ENCODE measurements at regions not wholly inside any gene's neighbourhood (a gene's known extent, or its start where the extent isn't known, plus 50 kb on each side); places are given as distances from the start of the nearest gene placed in this dataset.

DNA sequence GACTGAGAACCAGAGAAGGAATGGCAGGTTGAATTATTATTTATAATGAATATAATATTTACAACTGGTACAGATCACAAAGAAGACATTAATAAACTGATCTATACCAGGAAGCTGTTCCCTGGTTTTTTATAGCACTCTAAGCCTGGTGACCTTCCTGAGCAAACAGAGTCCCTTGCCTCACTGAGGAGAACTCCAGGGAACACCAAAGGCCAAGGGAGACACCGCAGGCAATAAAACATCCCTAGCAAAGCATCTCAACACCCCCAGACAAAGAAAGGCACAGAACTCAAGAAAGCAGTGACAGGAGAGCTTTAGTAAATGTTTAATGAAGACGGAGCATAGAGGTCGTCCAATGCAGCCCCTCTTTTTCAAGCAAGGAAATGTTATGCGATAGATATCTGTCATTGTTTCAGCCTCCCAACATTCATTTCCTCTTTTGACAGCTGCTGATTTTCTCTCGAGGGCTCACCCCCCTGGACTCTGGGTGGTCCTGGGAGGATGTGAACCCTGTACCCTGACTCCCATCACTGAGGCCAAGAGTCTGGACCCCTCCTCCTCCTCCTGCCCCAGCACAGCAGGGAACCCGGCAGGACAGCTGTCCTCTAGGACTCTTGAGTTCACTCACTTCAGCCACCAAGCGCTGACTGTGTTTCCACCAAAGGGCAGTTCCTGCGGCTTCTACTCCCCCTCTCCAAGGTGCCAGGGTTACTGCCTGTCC, 342.5 kb upstream of the GATB start:
- H3K27ac ChIP-seq (ENCODE audit: low read depth, low read length): no peak overlapping the region
- H3K79me2 ChIP-seq (ENCODE audit: control insufficient read depth, low read length): no peaks in the 10 kb centered on the region
- no peaks in the 10 kb centered on the region for H3K27me3 ChIP-seq (ENCODE audit: control insufficient read depth, low read length)
- H3K36me3 ChIP-seq (ENCODE audit: control insufficient read depth, low read length): no peaks in the 10 kb centered on the region
- TF ChIP-seq, protein P1, sequence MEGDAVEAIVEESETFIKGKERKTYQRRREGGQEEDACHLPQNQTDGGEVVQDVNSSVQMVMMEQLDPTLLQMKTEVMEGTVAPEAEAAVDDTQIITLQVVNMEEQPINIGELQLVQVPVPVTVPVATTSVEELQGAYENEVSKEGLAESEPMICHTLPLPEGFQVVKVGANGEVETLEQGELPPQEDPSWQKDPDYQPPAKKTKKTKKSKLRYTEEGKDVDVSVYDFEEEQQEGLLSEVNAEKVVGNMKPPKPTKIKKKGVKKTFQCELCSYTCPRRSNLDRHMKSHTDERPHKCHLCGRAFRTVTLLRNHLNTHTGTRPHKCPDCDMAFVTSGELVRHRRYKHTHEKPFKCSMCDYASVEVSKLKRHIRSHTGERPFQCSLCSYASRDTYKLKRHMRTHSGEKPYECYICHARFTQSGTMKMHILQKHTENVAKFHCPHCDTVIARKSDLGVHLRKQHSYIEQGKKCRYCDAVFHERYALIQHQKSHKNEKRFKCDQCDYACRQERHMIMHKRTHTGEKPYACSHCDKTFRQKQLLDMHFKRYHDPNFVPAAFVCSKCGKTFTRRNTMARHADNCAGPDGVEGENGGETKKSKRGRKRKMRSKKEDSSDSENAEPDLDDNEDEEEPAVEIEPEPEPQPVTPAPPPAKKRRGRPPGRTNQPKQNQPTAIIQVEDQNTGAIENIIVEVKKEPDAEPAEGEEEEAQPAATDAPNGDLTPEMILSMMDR (IDR thresholded peaks at IDR 0.05; ENCODE audit: low read depth, low read length, poor library complexity, severe bottlenecking): no peak
- no peak for TF ChIP-seq EZH2phosphoT487 (IDR thresholded peaks at IDR 0.05; ENCODE audit: borderline replicate concordance, low read length)
- no peaks in the 10 kb centered on the region for H3K9me2 ChIP-seq (replicated peaks; ENCODE audit: control insufficient read depth, low read length)
- peaks cover 10% of the 10 kb centered on the region for H3K4me1 ChIP-seq (ENCODE audit: control insufficient read depth, low read length)
- H3K4me3 ChIP-seq (ENCODE audit: low read length): no peak overlapping the region
- no peaks in the 10 kb centered on the region for H4K20me1 ChIP-seq (ENCODE audit: control insufficient read depth, insufficient read depth, low read depth, low read length)
- H3F3A ChIP-seq (ENCODE audit: control insufficient read depth, insufficient read depth): no peaks in the 10 kb centered on the region
- H3K4me2 ChIP-seq (ENCODE audit: low read length): no peak overlapping the region
- no peaks in the 10 kb centered on the region for H3K9me3 ChIP-seq (ENCODE audit: control insufficient read depth, insufficient read depth, low read length)

DNA sequence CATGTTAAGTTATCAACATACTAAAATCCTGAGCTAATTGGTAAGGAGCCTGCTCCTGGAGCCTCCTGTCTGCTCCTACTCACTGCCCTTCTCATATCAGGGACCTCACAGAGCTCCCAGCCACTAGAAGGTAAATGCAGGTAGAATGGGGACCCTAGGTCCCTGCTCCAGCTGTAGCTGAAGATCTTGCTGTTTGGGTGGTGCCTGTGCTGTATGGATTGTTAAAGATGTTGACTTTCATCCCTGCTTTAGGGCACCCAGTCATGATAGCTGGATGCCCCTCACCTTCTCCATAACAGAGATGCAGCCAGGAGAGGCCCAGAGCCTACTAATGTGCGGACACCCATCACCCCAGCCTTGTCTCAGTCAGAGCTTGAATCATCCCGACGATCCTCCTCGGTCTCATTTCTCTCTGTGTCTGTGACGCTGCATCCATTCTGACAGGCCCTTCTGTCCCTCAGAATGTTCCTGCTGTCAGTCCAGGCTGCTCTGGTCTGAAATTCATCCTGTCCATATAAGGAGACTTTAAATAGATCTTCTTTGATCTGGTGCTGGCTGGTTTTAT, 341.7 kb upstream of the GATB start:
- Histone ChIP-seq H3K4me1 (ENCODE audit: control insufficient read depth, low read length) (peaks cover 10% of the 10 kb centered on the region), H3K9me3 (ENCODE audit: control insufficient read depth, insufficient read depth, low read length) (no peaks in the 10 kb centered on the region), H3K4me2 (ENCODE audit: low read length) (no peak overlapping the region), H3F3A (ENCODE audit: control insufficient read depth, insufficient read depth) (no peaks in the 10 kb centered on the region), H3K9me2 (replicated peaks; ENCODE audit: control insufficient read depth, low read length) (no peaks in the 10 kb centered on the region), H3K27ac (ENCODE audit: low read depth, low read length) (no peak overlapping the region), H3K4me3 (ENCODE audit: low read length) (no peak overlapping the region), H4K20me1 (ENCODE audit: control insufficient read depth, insufficient read depth, low read depth, low read length) (no peaks in the 10 kb centered on the region), H3K79me2 (ENCODE audit: control insufficient read depth, low read length) (no peaks in the 10 kb centered on the region), H3K27me3 (ENCODE audit: control insufficient read depth, low read length) (no peaks in the 10 kb centered on the region), H3K36me3 (ENCODE audit: control insufficient read depth, low read length) (no peaks in the 10 kb centered on the region)
- TF ChIP-seq EZH2phosphoT487 (IDR thresholded peaks at IDR 0.05; ENCODE audit: borderline replicate concordance, low read length): no peak
- TF ChIP-seq, protein P1 (IDR thresholded peaks at IDR 0.05; ENCODE audit: low read depth, low read length, poor library complexity, severe bottlenecking): no peak

DNA sequence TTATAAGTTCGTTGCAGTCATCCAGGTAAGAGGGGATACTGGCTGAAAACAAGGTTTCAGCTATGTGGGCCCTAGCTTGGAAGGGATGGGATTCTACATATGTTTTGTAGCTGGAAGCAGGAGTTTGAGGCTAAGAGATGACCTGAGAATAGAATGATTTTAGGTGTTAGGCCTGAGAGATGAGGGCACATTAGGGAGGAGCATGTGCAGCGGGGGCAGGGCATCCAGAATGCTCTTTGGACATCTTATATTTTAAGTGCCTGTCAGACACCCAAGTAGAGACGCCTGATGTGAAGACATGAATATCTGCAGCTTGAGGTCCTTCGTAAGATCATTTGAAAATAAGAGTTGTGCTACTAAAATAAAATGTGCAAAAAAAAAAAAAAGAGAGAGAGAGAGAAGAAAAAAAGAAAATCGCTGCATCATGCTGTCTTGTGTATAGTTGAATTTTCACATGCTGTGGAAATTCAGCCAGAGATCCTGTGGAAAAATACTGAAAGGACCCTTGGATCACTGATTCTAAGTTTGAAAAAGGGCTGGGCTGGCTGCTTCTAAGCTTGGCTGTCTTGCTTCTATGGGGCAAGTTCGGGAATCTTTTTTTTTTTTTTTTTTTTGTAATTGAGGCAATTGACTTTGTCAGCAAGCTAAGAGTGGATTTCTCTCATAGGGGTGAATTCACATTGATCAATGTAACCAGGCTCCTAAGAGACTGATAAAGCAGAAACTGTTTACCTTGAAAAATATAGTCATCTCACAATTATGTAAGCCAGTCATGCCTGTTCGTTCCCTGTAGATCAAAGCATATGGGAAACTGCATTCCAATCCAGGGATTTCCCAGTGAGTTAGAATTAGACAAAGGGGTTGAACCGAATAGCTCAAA, 341.0 kb upstream of the GATB start:
- TF ChIP-seq EZH2phosphoT487 (IDR thresholded peaks at IDR 0.05; ENCODE audit: borderline replicate concordance, low read length): no peak
- TF ChIP-seq, protein P1 (IDR thresholded peaks at IDR 0.05; ENCODE audit: low read depth, low read length, poor library complexity, severe bottlenecking): no peak
- no peak overlapping the region for H3K4me2 ChIP-seq (ENCODE audit: low read length)
- H3K36me3 ChIP-seq (ENCODE audit: control insufficient read depth, low read length): no peaks in the 10 kb centered on the region
- no peak overlapping the region for H3K4me3 ChIP-seq (ENCODE audit: low read length)
- H3K9me2 ChIP-seq (replicated peaks; ENCODE audit: control insufficient read depth, low read length): no peaks in the 10 kb centered on the region
- H4K20me1 ChIP-seq (ENCODE audit: control insufficient read depth, insufficient read depth, low read depth, low read length): no peaks in the 10 kb centered on the region
- no peaks in the 10 kb centered on the region for H3F3A ChIP-seq (ENCODE audit: control insufficient read depth, insufficient read depth)
- H3K27ac ChIP-seq (ENCODE audit: low read depth, low read length): no peak overlapping the region
- peaks cover 10% of the 10 kb centered on the region for H3K4me1 ChIP-seq (ENCODE audit: control insufficient read depth, low read length)
- no peaks in the 10 kb centered on the region for H3K9me3 ChIP-seq (ENCODE audit: control insufficient read depth, insufficient read depth, low read length)
- H3K27me3 ChIP-seq (ENCODE audit: control insufficient read depth, low read length): no peaks in the 10 kb centered on the region
- no peaks in the 10 kb centered on the region for H3K79me2 ChIP-seq (ENCODE audit: control insufficient read depth, low read length)

Data from DOHH2 (cell line).